OCI-LY1 (cell line): ENCODE measurements at regions not wholly inside any gene's neighbourhood (a gene's known extent, or its start where the extent isn't known, plus 50 kb on each side); places are given as distances from the start of the nearest gene placed in this dataset.

Experiments
- H2AFZ ChIP-seq: fragments of 200-600 bp; sonication (generic), shearing (Covaris generic); 2 replicates; pipeline ENCODE4 v1.6.0; 2014; ENCODE audit warnings: antibody characterized with exemption, mild to moderate bottlenecking, low read length
- H3F3A ChIP-seq: fragments of 200-600 bp; sonication (generic), shearing (Covaris generic); 2 replicates; pipeline ENCODE4 v1.6.0; 2014; ENCODE audit warnings: mild to moderate bottlenecking, antibody characterized with exemption, low read length, moderate library complexity; ENCODE audit not compliant: insufficient read depth
- H3K27ac ChIP-seq: fragments of 200-600 bp; sonication (generic); 2 replicates; pipeline ENCODE4 v1.5.1; 2014; ENCODE audit warnings: low read length, mixed run types, mild to moderate bottlenecking, low read depth; ENCODE audit not compliant: poor library complexity, severe bottlenecking
- H3K27me3 ChIP-seq: fragments of 200-600 bp; sonication (generic); 2 replicates; pipeline ENCODE4 v1.6.0; 2014; ENCODE audit warnings: antibody characterized with exemption, mild to moderate bottlenecking, low read length, moderate library complexity; ENCODE audit not compliant: insufficient read depth
- H3K36me3 ChIP-seq: fragments of 200-600 bp; sonication (generic); 2 replicates; pipeline ENCODE4 v1.6.1; 2014; ENCODE audit warnings: mild to moderate bottlenecking, antibody characterized with exemption, low read length, moderate library complexity, mixed read lengths; ENCODE audit not compliant: insufficient read depth
- H3K4me1 ChIP-seq: fragments of 200-600 bp; sonication (generic); 2 replicates; pipeline ENCODE4 v1.5.1; 2014; ENCODE audit warnings: mild to moderate bottlenecking, low read length, moderate library complexity; ENCODE audit not compliant: insufficient read depth, severe bottlenecking
- H3K4me2 ChIP-seq: fragments of 200-600 bp; sonication (generic), shearing (Covaris generic); 2 replicates; pipeline ENCODE4 v1.6.1; 2014; ENCODE audit warnings: low read length
- H3K4me3 ChIP-seq: fragments of 200-600 bp; sonication (generic); 2 replicates; pipeline ENCODE4 v1.5.1; 2014; ENCODE audit warnings: low read length, low read depth, mild to moderate bottlenecking, mixed read lengths; ENCODE audit not compliant: poor library complexity, severe bottlenecking
- H3K79me2 ChIP-seq: fragments of 200-600 bp; shearing (Covaris generic); 2 replicates; pipeline ENCODE4 v1.6.1; 2016; ENCODE audit warnings: mixed run types, low read length, mixed read lengths; ENCODE audit not compliant: insufficient read depth
- H3K9ac ChIP-seq: fragments of 200-600 bp; sonication (generic), shearing (Covaris generic); 2 replicates; pipeline ENCODE4 v1.6.1; 2014; ENCODE audit warnings: mild to moderate bottlenecking, low read length, mixed read lengths
- H3K9me2 ChIP-seq: fragments of 200-600 bp; sonication (generic), shearing (Covaris generic); 2 replicates; pipeline ENCODE4 v1.6.1; 2014; ENCODE audit warnings: low read depth, mild to moderate bottlenecking, low read length, mixed read lengths
- H3K9me3 ChIP-seq: fragments of 200-600 bp; shearing (Covaris generic); 2 replicates; pipeline ENCODE4 v1.6.1; 2014; ENCODE audit warnings: low read length, mixed read lengths
- H4K20me1 ChIP-seq: fragments of 200-600 bp; sonication (generic), shearing (Covaris generic); 2 replicates; pipeline ENCODE4 v1.6.0; 2016; ENCODE audit warnings: mild to moderate bottlenecking, low read length; ENCODE audit not compliant: insufficient read depth
- EZH2 ChIP-seq: fragments of 200-600 bp; sonication (generic), shearing (Covaris generic); IDR thresholded peaks from 2 replicates; pipeline ENCODE4 v1.8.0; 2017; ENCODE audit warnings: borderline replicate concordance, mixed run types, mild to moderate bottlenecking, antibody characterized with exemption, low read length, moderate library complexity, mixed read lengths
- TF ChIP-seq, protein P1 (sequence below): fragments of 200-600 bp; sonication (generic), shearing (Covaris generic); IDR thresholded peaks from 2 replicates; pipeline ENCODE4 v1.5.1; 2017; ENCODE audit warnings: mild to moderate bottlenecking, antibody characterized with exemption, low read length, moderate library complexity, mixed read lengths

DNA sequence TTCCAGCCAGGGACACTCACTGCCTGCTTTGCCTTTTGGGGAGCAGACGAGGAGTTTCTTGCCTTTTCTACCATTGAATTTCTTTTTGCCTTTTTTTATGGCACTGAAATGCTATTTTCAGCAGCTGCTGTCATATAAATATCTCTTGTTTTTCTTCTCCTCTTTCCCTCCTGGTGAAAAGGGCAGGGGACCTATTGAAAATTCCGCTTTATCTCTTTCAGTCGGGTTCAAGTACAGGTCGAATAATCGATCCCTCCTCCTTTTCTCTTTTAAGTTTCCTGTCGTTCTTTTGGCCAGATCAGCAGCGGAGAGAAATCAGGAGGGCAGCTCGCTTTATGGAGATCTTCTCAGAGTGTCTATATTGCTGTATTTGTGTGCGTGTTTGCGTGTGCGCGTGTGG lies 67.4 kb upstream of the CASZ1 start:
- H3K9me3 ChIP-seq, result no peaks in the 10 kb centered on the region
- no peaks in the 10 kb centered on the region for H3K36me3 ChIP-seq
- no peak for TF ChIP-seq EZH2
- TF ChIP-seq, protein P1, sequence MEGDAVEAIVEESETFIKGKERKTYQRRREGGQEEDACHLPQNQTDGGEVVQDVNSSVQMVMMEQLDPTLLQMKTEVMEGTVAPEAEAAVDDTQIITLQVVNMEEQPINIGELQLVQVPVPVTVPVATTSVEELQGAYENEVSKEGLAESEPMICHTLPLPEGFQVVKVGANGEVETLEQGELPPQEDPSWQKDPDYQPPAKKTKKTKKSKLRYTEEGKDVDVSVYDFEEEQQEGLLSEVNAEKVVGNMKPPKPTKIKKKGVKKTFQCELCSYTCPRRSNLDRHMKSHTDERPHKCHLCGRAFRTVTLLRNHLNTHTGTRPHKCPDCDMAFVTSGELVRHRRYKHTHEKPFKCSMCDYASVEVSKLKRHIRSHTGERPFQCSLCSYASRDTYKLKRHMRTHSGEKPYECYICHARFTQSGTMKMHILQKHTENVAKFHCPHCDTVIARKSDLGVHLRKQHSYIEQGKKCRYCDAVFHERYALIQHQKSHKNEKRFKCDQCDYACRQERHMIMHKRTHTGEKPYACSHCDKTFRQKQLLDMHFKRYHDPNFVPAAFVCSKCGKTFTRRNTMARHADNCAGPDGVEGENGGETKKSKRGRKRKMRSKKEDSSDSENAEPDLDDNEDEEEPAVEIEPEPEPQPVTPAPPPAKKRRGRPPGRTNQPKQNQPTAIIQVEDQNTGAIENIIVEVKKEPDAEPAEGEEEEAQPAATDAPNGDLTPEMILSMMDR, result no peak
- peaks cover 11% of the 10 kb centered on the region; the same call in 1 of the 2 replicates for H3K27me3 ChIP-seq
- no peaks in the 10 kb centered on the region for H3K79me2 ChIP-seq
- H4K20me1 ChIP-seq, result no peaks in the 10 kb centered on the region
- no peaks in the 10 kb centered on the region for H3K4me1 ChIP-seq
- H3K4me2 ChIP-seq, result no peak overlapping the region
- H3K9ac ChIP-seq, result no peak overlapping the region
- H3K9me2 ChIP-seq, result no peaks in the 10 kb centered on the region
- H3K4me3 ChIP-seq, result no peak overlapping the region
- no peak overlapping the region for H2AFZ ChIP-seq
- H3K27ac ChIP-seq, result no peak overlapping the region
- H3F3A ChIP-seq, result no peaks in the 10 kb centered on the region

DNA sequence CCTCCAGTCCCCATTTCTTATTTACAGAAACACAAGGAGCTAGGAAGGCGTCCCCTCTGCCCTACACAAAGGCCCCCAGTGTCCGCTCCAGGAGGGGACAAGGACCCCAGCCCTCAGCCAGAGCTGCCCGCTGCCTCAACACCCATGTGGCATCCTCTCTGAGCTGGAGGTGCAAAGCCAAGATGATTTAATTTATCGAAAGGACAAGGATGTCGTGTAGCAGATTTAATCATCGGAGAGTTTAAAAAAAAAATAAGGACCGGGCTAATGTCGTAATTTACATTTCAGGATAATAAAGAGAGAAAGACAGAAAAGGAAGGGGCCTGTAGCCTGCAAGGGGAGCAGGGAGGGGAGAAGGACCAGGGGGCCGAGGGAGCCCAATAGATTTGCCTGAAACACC lies 68.3 kb upstream of the CASZ1 start:
- H3K4me2 ChIP-seq, result no peak overlapping the region
- peaks cover 10% of the 10 kb centered on the region; the same call in 1 of the 2 replicates for H3K27me3 ChIP-seq
- no peaks in the 10 kb centered on the region for H3F3A ChIP-seq
- no peak for TF ChIP-seq EZH2
- TF ChIP-seq, protein P1, result no peak
- no peaks in the 10 kb centered on the region for H3K9me3 ChIP-seq
- no peaks in the 10 kb centered on the region for H3K9me2 ChIP-seq
- H3K4me3 ChIP-seq, result no peak overlapping the region
- H3K79me2 ChIP-seq, result no peaks in the 10 kb centered on the region
- H2AFZ ChIP-seq, result no peak overlapping the region
- no peak overlapping the region for H3K27ac ChIP-seq
- H3K9ac ChIP-seq, result no peak overlapping the region
- no peaks in the 10 kb centered on the region for H4K20me1 ChIP-seq
- H3K36me3 ChIP-seq, result no peaks in the 10 kb centered on the region
- no peaks in the 10 kb centered on the region for H3K4me1 ChIP-seq

DNA sequence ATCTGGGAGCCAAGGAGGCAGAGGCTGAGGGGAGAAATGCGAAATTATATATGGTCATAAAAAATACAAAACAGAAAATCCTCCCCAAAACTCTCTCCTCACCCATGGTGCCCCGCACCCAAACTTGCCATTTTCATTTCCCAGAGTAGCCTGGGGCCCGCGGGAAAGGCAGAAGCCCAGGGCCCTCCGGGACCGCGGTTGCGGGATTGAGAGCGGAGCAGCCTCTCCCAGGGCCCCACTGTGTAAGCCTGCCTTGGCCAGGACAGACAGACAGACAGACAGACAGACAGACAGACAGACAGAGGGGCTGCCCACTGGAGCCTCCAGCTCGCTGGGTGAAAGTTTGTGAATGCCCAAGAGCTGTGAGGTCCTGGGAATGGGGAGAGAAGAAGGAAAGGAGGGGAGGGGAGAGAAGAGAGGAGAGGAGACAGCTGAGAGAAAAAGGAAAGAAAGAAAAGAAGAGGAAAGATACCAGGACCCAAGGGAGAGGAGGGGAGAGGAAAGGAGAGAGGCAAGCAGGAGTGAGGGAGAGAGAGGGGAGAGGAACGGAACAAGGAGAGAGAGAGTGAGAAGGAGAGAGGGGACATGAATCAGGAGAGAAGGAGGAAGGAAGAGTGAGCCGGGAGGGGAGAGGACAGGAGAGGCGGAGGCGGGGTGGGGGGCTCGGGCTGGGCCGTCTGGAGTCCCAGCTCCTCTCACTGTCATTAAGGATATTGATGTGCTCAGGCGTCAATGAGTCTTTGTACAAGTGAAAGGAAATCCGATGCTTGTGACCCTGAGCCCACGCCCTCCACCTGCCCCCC lies 69.3 kb upstream of the CASZ1 start:
- Histone ChIP-seq H3F3A (no peaks in the 10 kb centered on the region), H3K36me3 (no peaks in the 10 kb centered on the region), H3K4me1 (no peaks in the 10 kb centered on the region), H2AFZ (no peak overlapping the region), H3K4me2 (no peak overlapping the region), H3K9me2 (no peaks in the 10 kb centered on the region), H3K9me3 (no peaks in the 10 kb centered on the region), H3K79me2 (no peaks in the 10 kb centered on the region), H4K20me1 (no peaks in the 10 kb centered on the region), H3K27me3 (peaks cover 10% of the 10 kb centered on the region; the same call in 1 of the 2 replicates), H3K27ac (no peak overlapping the region), H3K9ac (no peak overlapping the region), H3K4me3 (no peak overlapping the region)
- no peak for TF ChIP-seq EZH2
- TF ChIP-seq, protein P1, result no peak
